Inferior parietal cortex (tissue), 1 donor: ENCODE measurements at regions not wholly inside any gene's neighbourhood (a gene's known extent, or its start where the extent isn't known, plus 50 kb on each side); places are given as distances from the start of the nearest gene placed in this dataset.
A peak's percentile ranks its signal among the peaks of the same experiment; 100 is the strongest.
"Not testable (repeated sequence)": the region's sequence is repeated elsewhere in the genome, so short reads cannot be mapped to it uniquely, and the experiment has no call there.

Experiments used
- DNase-seq: peaks from one replicate; pipeline ENCODE4 v3.0.0-alpha.2; 2016; ENCODE audit errors: extremely low spot score

GRCh38 chr7:106583706-106584690 lies 77.0 kb downstream of the CCDC71L start:
- DNase-seq = no peak

GRCh38 chr7:106583100-106583499 lies 77.9 kb downstream of the CCDC71L start:
- no peak for DNase-seq

- DNase-seq = no peak
Measured at GRCh38 chr7:106582365-106582764, 78.6 kb downstream of the CCDC71L start.

- DNase-seq = not testable (repeated sequence)
Measured at GRCh38 chr7:106579086-106579485, 81.9 kb downstream of the CCDC71L start.

GRCh38 chr7:106575138-106575823 lies 85.7 kb downstream of the CCDC71L start:
- no peak for DNase-seq

- DNase-seq = no peak
Measured at GRCh38 chr7:106573738-106574137, 87.2 kb downstream of the CCDC71L start.

GRCh38 chr7:106573125-106573663 lies 87.8 kb downstream of the CCDC71L start:
- DNase-seq = no peak

- DNase-seq = no peak
Measured at GRCh38 chr7:106572394-106573124, 88.4 kb downstream of the CCDC71L start.

- no peak for DNase-seq
Measured at GRCh38 chr7:106571563-106571962, 89.4 kb downstream of the CCDC71L start.

- DNase-seq = no peak
Measured at GRCh38 chr7:106570948-106571418, 90.0 kb downstream of the CCDC71L start.

- DNase-seq = no peak
Measured at GRCh38 chr7:106570146-106570545, 90.8 kb downstream of the CCDC71L start.

GRCh38 chr7:106569500-106569929 lies 91.4 kb downstream of the CCDC71L start:
- no peak for DNase-seq

- DNase-seq = peak; percentile 68
Measured at GRCh38 chr7:106568680-106569499, 92.1 kb downstream of the CCDC71L start.

- no peak for DNase-seq
Measured at GRCh38 chr7:106568002-106568679, 92.8 kb downstream of the CCDC71L start.

- DNase-seq = not testable (repeated sequence)
Measured at GRCh38 chr7:106567204-106568001, 93.6 kb downstream of the CCDC71L start.

GRCh38 chr7:106566672-106567071 lies 94.3 kb downstream of the CCDC71L start:
- no peak for DNase-seq

- no peak for DNase-seq
Measured at GRCh38 chr7:106566196-106566595, 94.8 kb downstream of the CCDC71L start.

- no peak for DNase-seq
Measured at GRCh38 chr7:106565428-106565827, 95.5 kb downstream of the CCDC71L start.

GRCh38 chr7:106563466-106564150 lies 97.3 kb downstream of the CCDC71L start:
- no peak for DNase-seq
